ENCODE measurements at regions not wholly inside any gene's neighbourhood (a gene's known extent, or its start where the extent isn't known, plus 50 kb on each side); places are given as distances from the start of the nearest gene placed in this dataset.

- no peak for TF ChIP-seq CTCF (IDR thresholded peaks at IDR 0.05)
- TF ChIP-seq EZH2 (IDR thresholded peaks at IDR 0.05), result no peak
Observed at GRCh38 chr22:34108168-34108567, 187.9 kb upstream of the LARGE1 start.
